Fibroblast of lung (primary cell): ENCODE measurements at regions not wholly inside any gene's neighbourhood (a gene's known extent, or its start where the extent isn't known, plus 50 kb on each side); places are given as distances from the start of the nearest gene placed in this dataset.
A peak's percentile ranks its signal among the peaks of the same experiment; 100 is the strongest.

Source experiments
- DNase-seq, 2 donors: peaks; one replicate each; pipeline versions ENCODE4 v3.0.0 to v3.0.0-alpha.2; 2010; ENCODE audit warnings: low read depth in 2 of 2
- H2AFZ ChIP-seq: 2 replicates; pipeline ENCODE4 v1.5.1; 2012; ENCODE audit warnings: low read length, control low read depth, inconsistent platforms
- H3K27ac ChIP-seq: 2 replicates; pipeline ENCODE4 v1.5.1; 2011; ENCODE audit warnings: low read length, control low read depth; ENCODE audit not compliant: insufficient read depth
- H3K27me3 ChIP-seq: 2 replicates; pipeline ENCODE4 v1.5.1; 2011; ENCODE audit warnings: mild to moderate bottlenecking, low read length; ENCODE audit not compliant: control insufficient read depth, insufficient read depth
- H3K36me3 ChIP-seq: 2 replicates; pipeline ENCODE4 v1.5.1; 2011; ENCODE audit warnings: low read length; ENCODE audit not compliant: control insufficient read depth, insufficient read depth
- H3K4me1 ChIP-seq: 2 replicates; pipeline ENCODE4 v1.5.1; 2011; ENCODE audit warnings: low read length; ENCODE audit not compliant: control insufficient read depth, insufficient read depth; ENCODE audit errors: extremely low read depth
- H3K4me2 ChIP-seq: 2 replicates; pipeline ENCODE4 v1.5.1; 2011; ENCODE audit warnings: low read length, control low read depth; ENCODE audit not compliant: insufficient read depth; ENCODE audit errors: extremely low read depth
- H3K4me3 ChIP-seq, 4 experiments: fragments of 200-600 bp in 1 of 4; sonication (generic) in 1 of 4; replicated peaks in 1 of 4; 2 replicates each; pipeline ENCODE4 v1.5.1; 2011 to 2016; ENCODE audit warnings: low read length in 4 of 4, low read depth in 3 of 4, mild to moderate bottlenecking in 3 of 4, control low read depth in 2 of 4, inconsistent platforms in 1 of 4, mixed read lengths in 1 of 4; ENCODE audit not compliant: insufficient read depth in 1 of 4; ENCODE audit errors: control extremely low read depth in 1 of 4
- H3K79me2 ChIP-seq: 2 replicates; pipeline ENCODE4 v1.5.1; 2012; ENCODE audit warnings: mild to moderate bottlenecking, low read length, inconsistent platforms; ENCODE audit not compliant: control insufficient read depth, insufficient read depth
- H3K9ac ChIP-seq: 2 replicates; pipeline ENCODE4 v1.5.1; 2011; ENCODE audit warnings: mild to moderate bottlenecking, low read length, control low read depth; ENCODE audit not compliant: insufficient read depth
- H3K9me3 ChIP-seq: 2 replicates; pipeline ENCODE4 v1.5.1; 2012; ENCODE audit warnings: low read depth, low read length; ENCODE audit not compliant: control insufficient read depth, insufficient read depth
- H4K20me1 ChIP-seq: 2 replicates; pipeline ENCODE4 v1.5.1; 2011; ENCODE audit warnings: low read length; ENCODE audit not compliant: control insufficient read depth, insufficient read depth; ENCODE audit errors: extremely low read depth
- EZH2 ChIP-seq: IDR thresholded peaks from 2 replicates; pipeline ENCODE4 v1.5.1; 2012; ENCODE audit warnings: low read length, control low read depth, mild to moderate bottlenecking; ENCODE audit errors: missing control alignments
- TF ChIP-seq, protein P1 (sequence below), 2 donors: IDR thresholded peaks in 1 of 2; conservative IDR thresholded peaks in 1 of 2; 1 replicate in 1 of 2; 2 replicates in 1 of 2; pipeline ENCODE4 v1.5.1; 2011 to 2012; ENCODE audit warnings: low read length in 2 of 2, control low read depth in 1 of 2, inconsistent platforms in 1 of 2, low read depth in 1 of 2, mild to moderate bottlenecking in 1 of 2

- H3K9ac ChIP-seq = no peak overlapping the region
- no peak overlapping the region for H3K4me3 ChIP-seq
- no peaks in the 10 kb centered on the region for H3K4me1 ChIP-seq
- H3K79me2 ChIP-seq = no peaks in the 10 kb centered on the region
- no peaks in the 10 kb centered on the region for H3K27me3 ChIP-seq
- no peaks in the 10 kb centered on the region for H4K20me1 ChIP-seq
- no peaks in the 10 kb centered on the region for H3K9me3 ChIP-seq
- no peak overlapping the region for H3K4me2 ChIP-seq
- no peak for TF ChIP-seq EZH2
- TF ChIP-seq, protein P1, sequence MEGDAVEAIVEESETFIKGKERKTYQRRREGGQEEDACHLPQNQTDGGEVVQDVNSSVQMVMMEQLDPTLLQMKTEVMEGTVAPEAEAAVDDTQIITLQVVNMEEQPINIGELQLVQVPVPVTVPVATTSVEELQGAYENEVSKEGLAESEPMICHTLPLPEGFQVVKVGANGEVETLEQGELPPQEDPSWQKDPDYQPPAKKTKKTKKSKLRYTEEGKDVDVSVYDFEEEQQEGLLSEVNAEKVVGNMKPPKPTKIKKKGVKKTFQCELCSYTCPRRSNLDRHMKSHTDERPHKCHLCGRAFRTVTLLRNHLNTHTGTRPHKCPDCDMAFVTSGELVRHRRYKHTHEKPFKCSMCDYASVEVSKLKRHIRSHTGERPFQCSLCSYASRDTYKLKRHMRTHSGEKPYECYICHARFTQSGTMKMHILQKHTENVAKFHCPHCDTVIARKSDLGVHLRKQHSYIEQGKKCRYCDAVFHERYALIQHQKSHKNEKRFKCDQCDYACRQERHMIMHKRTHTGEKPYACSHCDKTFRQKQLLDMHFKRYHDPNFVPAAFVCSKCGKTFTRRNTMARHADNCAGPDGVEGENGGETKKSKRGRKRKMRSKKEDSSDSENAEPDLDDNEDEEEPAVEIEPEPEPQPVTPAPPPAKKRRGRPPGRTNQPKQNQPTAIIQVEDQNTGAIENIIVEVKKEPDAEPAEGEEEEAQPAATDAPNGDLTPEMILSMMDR (conservative IDR thresholded peaks at IDR 0.05 in 1 of 2, IDR thresholded peaks at IDR 0.05 in 1 of 2; ENCODE audit: low read depth in 1 of 2, low read length in 2 of 2) = no peak
- no peaks in the 10 kb centered on the region for H3K36me3 ChIP-seq
- H2AFZ ChIP-seq = no peak overlapping the region
- no peak overlapping the region for H3K27ac ChIP-seq
- peak in 1 of 2 donors; percentile 15 for DNase-seq
Observed at GRCh38 chr18:34631093-34631966, 78.8 kb upstream of the DTNA start.

- no peaks in the 10 kb centered on the region for H3K79me2 ChIP-seq
- no peaks in the 10 kb centered on the region for H3K4me1 ChIP-seq
- no peaks in the 10 kb centered on the region for H3K36me3 ChIP-seq
- no peaks in the 10 kb centered on the region for H4K20me1 ChIP-seq
- no peak overlapping the region for H3K9ac ChIP-seq
- no peaks in the 10 kb centered on the region for H3K27me3 ChIP-seq
- no peak overlapping the region for H3K27ac ChIP-seq
- no peak for DNase-seq
- no peak for TF ChIP-seq EZH2
- TF ChIP-seq, protein P1 (conservative IDR thresholded peaks at IDR 0.05 in 1 of 2, IDR thresholded peaks at IDR 0.05 in 1 of 2; ENCODE audit: low read depth in 1 of 2, low read length in 2 of 2) = no peak
- no peak overlapping the region for H2AFZ ChIP-seq
- H3K9me3 ChIP-seq = no peaks in the 10 kb centered on the region
- no peak overlapping the region for H3K4me2 ChIP-seq
- H3K4me3 ChIP-seq = no peak overlapping the region
Observed at GRCh38 chr18:34632321-34632720, 77.8 kb upstream of the DTNA start.

- Histone ChIP-seq H3K27me3 (no peaks in the 10 kb centered on the region), H3K4me3 (no peak overlapping the region)
Observed at GRCh38 chr18:34633368-34633767, 76.7 kb upstream of the DTNA start.

More at GRCh38 chr18:34633368-34633767, 76.7 kb upstream of the DTNA start:
- Histone ChIP-seq H3K79me2 (no peaks in the 10 kb centered on the region), H3K9me3 (no peaks in the 10 kb centered on the region), H3K27ac (no peak overlapping the region), H3K9ac (no peak overlapping the region), H3K4me2 (no peak overlapping the region), H3K36me3 (no peaks in the 10 kb centered on the region), H2AFZ (no peak overlapping the region), H4K20me1 (no peaks in the 10 kb centered on the region), H3K4me1 (no peaks in the 10 kb centered on the region)
- no peak for TF ChIP-seq EZH2
- TF ChIP-seq, protein P1 (conservative IDR thresholded peaks at IDR 0.05 in 1 of 2, IDR thresholded peaks at IDR 0.05 in 1 of 2; ENCODE audit: low read depth in 1 of 2, low read length in 2 of 2) = no peak
- no peak for DNase-seq
